NOMO-1 (cell line): ENCODE measurements at regions not wholly inside any gene's neighbourhood (a gene's known extent, or its start where the extent isn't known, plus 50 kb on each side); places are given as distances from the start of the nearest gene placed in this dataset.

Experiments
- DNase-seq, 2 experiments: peaks; one replicate each; lab custom pipeline; 2025; ENCODE audit not compliant: unreplicated experiment in 2 of 2; lab: John Stamatoyannopoulos, UW

- DNase-seq: no peak
These were observed 511.3 kb downstream of the SHQ1 start for GRCh38 chr3:72336821-72337479.

DNA sequence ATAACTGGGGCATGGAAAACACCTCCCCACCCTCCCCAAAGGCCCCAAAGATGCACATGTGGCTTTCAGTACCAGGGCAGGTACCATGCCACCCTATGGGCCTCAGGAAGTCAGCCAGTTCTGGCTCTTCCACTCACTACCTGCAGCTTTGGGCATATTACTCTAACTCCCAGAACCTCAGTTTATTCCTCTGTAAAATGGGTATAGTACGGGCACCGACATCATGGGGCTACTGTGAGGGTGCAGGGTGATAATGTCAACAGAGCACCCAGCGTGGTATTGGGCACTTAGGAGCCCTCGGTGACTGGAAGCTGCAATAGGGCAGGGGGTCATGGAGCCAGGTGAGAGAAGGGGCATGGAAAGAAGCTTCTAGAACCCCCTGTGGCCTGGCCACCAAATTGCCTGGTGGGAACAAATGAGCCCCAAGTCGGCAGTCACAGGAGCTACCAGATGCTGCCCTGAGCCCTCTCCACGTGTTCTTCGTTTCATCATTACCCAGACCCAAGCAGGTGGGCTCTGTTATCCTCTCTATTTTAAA lies 512.1 kb downstream of the SHQ1 start:
- no peak for DNase-seq

DNA sequence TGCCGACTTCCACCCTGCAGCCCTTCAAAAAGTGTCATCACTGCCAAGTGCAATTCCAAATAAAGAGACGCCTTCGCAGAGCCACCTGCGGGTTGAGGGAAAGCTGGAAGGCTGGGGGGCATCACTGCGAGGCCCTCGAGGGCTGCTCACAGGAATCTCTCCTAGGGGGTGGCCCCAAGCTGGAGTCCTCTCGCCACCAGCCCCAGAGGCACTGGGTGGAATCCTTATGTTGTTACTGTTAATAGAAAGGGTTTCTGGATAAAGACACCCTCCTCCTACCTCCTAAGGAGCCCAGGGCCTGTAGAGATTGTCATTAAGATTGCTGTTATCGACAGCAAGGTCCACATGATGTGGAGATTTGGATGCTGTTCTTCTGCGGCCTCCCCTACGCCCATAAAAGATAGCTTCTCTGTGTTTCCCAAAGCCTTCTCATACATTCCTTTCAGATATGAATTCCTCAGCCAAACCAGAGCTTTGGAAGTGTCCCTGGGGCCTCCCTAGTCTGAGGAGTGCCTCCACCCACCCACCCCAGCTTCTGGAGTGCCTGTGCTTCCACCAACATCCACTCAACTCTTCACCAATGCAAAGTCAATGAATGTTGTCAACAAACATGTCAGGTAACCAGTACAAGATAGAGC lies 512.7 kb downstream of the SHQ1 start:
- DNase-seq: no peak

DNA sequence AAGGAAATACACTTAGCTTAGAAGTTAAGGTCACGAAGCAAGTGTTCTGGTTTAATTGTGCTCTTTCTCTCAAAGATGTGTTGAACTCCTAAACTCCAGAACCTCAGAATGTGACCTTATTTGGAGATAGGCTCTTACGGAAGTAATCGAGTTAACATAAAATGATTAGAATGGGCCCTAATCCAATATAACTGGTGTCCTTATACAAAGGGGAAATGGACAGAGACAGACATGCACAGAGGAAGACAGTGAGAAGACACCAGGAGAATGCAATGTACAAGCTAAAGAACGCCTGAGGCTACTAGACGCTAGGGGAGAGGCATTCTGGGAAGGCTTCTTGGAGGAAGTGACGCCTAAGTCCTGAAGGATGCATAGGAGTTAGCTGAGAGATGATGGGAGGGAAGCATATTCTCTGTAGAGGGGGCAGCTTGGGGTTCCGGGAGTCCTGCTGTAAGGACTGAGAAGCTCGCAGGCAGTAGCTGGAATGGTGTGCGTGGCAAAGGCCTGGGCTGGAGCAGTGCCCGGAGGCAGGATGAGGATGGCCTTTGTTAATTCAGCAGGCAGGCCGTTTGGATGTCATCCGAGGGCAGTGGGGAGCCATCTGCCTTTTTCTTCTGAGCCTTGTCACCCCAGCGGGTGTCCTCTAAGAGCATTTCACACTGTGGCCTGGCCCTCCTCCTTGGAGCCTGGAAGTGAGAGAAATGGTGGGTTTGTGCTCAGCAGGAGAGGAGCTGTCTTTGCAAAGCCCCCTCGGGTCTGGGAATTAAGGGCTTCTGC lies 513.4 kb downstream of the SHQ1 start:
- no peak for DNase-seq

- no peak for DNase-seq
These were observed 515.6 kb downstream of the SHQ1 start for GRCh38 chr3:72332689-72333088.

DNA sequence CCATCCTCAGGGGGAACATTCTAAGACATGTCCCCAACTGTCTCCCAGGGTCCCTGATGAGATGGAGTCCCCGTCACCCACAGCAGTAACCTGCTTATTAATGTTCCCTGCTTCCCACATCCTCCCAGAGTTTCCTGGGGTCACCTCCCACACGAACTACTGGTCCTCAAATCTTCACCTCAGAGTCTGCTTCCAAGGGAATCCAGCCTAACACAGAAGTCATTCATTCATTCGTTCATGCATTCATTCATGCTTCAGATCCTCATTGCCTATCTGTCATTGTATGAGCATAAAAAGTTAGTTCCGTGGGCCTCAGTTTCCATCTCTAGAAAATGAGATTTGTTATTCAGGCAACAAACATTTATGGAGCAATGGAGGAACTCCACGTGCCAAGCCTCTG lies 516.2 kb downstream of the SHQ1 start:
- DNase-seq: no peak

DNA sequence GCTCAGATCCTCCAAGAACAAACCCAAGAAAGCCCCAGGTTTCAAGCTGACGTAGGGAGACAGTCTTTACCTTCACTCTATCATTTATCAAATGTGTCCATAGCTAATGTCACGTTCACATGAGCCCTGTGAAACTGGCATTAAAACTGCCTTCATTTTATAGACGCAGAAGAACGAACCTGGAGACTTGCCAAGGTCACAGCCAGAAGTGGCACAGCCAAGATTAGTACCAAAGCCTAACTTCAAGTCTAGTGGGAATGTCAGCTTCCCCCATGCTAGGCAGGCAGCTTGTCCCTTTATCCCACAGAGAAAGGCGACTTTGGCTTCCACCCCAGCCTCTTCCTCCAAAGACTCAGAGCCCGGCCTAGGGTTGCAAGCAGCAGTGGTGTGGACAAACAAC lies 517.2 kb downstream of the SHQ1 start:
- no peak for DNase-seq

GRCh38 chr3:72329354-72329753 lies 518.9 kb downstream of the SHQ1 start:
- DNase-seq: no peak

GRCh38 chr3:72328755-72329277 lies 519.4 kb downstream of the SHQ1 start:
- DNase-seq: no peak

GRCh38 chr3:72327008-72327407 lies 521.2 kb downstream of the SHQ1 start:
- DNase-seq: no peak

GRCh38 chr3:72324253-72324811 lies 523.9 kb downstream of the SHQ1 start:
- no peak for DNase-seq

- DNase-seq: no peak
These were observed 524.5 kb downstream of the SHQ1 start for GRCh38 chr3:72323773-72324172.

DNA sequence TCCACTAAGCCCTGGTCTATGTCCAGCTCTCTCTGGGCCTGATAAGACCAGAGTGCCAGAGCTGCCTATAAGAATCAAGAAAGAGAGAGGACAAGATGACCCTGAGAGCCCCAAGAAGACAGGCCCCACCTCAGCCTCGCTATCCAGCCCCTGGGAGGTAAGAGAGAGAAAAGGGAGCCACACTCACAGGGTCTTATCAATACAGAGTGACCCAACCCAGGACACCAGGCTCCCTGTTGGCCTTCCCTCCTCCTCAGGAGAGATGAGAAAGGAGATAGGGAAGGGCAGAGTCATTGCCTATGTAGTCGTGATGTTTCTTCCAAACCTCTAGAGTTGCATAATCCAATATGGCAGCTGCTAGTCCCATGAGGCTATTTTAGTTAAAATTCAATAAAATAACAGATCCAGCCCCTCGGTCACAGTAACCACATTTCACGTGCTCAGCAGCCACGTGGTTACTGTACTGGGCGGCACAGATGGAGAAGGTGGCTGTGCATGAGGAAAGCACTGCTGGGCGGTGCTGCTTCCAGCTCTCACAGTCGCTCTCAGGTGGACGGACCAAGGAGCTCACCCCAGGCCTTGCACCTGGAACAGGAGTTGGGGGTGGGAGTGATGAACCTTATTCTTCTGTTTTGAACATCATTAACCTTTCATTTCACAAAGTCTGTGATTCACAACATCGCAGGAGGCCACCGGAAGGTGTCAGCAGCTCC lies 525.8 kb downstream of the SHQ1 start:
- no peak for DNase-seq

DNA sequence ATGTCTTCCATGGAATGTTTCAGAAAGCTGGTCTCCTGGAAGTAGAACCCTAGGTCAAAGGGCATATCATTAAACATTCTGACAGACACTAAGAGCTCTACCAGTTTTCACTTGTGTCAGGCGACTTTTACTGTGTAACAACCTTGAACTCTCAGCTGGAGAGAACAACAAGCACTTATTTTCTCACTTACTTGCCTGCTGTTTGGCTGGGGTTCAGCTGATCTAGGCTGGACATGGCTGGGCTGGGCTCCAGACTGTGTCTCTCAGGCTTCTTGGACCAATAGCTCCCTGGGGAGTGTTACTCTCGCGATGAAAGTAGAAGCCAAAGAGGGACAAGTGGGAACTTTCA lies 527.3 kb downstream of the SHQ1 start:
- DNase-seq: no peak

DNA sequence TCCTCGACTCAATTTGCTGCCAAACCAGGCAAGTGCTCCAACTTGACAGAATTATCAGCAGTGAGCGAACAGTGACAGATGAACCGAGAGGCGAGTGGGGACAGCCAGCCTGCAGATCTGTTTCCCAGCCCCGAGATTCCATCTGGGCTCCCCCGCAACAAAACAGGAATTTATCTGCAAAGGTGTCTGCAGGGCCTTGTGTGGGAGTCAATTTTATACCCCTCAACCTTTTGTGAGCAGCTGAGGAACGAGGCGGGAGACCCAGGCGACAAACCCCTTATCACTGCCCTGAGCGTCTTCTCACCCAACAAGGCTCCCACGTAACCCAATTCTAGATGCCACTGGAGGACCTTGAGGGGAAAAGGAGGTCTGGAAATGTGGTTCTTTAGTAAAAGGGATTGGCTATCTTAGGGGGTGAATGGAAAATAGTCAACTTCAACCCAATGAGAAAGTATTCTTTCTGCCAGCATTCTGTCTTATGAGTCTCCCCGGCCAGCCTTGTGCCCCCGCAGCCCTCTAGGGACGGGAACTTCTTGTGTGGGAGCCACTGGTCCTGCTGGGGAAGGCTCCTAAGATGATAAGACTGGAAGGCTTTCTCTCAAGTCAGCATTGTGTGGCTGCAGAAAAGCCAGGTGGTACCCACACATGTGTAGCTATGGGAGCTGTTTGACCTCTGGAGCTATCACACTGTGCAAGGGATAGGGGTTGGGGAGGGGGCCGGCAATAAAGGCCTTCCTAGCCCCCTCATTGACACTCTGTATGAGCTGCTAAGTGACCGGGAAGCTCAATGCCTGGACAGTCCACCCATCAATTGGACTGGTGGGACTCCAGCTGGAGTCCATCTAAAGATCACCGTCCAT lies 527.9 kb downstream of the SHQ1 start:
- DNase-seq: no peak

DNA sequence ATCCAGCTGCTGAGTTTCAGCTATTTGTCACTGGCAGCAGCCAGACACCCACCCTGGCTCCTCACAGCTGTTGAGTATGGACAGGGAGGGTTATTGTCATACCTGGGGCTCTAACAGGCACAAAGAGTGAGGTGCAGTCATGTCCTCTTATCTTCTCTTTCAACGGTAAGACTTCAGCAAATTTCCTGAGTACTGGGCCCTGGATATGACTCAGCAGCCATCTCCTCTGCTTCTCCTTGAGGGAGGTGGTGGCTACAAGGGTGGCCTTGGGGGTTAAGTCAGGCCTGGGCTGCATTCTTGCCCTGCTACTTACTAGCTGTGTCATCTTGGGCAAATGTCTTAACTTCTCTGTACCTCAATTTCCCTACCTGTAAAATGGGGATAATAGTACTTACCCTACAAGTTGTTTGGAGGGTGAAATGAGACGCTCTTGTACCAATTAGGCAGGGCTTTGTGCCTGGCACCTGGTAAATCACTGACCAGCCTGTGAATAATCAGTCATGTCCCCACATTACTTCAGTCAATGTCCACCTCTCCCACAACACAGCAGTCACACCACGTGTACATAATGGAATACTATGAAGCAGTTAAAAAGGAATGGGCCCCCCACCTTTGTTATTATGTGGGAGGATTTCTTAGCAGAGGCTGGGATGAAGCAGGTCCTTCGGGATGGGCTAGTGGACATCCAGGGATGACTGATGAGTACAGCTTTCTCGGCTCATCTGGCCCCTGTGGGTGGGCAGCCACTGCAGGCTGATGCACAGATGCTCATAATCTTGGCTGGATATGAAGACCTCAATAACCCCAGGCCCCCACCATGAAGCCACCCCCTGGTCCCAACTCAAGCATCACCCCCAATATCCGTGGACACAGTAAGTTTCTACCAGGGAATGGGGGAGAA lies 528.8 kb downstream of the SHQ1 start:
- no peak for DNase-seq

GRCh38 chr3:72318504-72319193 lies 529.6 kb downstream of the SHQ1 start:
- DNase-seq: no peak

DNA sequence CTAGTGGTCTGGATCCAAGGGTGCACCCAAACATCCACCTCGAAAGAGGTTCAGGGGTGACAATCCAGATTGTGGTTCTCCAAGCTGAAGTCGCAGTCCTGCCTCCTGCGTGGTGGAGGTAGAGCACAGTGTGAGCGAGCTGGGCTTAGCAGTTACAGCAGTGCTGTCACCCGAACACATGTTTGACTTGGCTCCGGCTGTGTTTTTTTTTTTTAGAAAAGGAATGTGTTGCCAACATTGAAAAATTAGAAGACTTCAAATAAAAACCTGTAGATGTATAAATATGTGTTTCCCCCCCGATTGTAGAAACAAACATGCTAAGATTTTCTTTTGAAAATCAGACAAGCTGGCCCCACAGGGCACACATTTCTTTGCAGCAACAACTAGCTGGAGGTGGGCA lies 530.8 kb downstream of the SHQ1 start:
- DNase-seq: no peak
